B cell (primary cell): ENCODE measurements at regions not wholly inside any gene's neighbourhood (a gene's known extent, or its start where the extent isn't known, plus 50 kb on each side); places are given as distances from the start of the nearest gene placed in this dataset.
"Not testable (repeated sequence)": the region's sequence is repeated elsewhere in the genome, so short reads cannot be mapped to it uniquely, and the experiment has no call there.

Experiments used
- EZH2 ChIP-seq: IDR thresholded peaks from 2 replicates; pipeline ENCODE4 v1.6.1; 2012; ENCODE audit warnings: borderline replicate concordance, low read depth, mild to moderate bottlenecking, moderate library complexity, low read length; ENCODE audit not compliant: insufficient read depth, poor library complexity, severe bottlenecking
- TF ChIP-seq, protein P1 (sequence below): fragments of 200-600 bp; IDR thresholded peaks from one replicate; pipeline ENCODE4 v1.8.0; 2022; ENCODE audit warnings: antibody characterized with exemption, mild to moderate bottlenecking

- TF ChIP-seq, protein P1, sequence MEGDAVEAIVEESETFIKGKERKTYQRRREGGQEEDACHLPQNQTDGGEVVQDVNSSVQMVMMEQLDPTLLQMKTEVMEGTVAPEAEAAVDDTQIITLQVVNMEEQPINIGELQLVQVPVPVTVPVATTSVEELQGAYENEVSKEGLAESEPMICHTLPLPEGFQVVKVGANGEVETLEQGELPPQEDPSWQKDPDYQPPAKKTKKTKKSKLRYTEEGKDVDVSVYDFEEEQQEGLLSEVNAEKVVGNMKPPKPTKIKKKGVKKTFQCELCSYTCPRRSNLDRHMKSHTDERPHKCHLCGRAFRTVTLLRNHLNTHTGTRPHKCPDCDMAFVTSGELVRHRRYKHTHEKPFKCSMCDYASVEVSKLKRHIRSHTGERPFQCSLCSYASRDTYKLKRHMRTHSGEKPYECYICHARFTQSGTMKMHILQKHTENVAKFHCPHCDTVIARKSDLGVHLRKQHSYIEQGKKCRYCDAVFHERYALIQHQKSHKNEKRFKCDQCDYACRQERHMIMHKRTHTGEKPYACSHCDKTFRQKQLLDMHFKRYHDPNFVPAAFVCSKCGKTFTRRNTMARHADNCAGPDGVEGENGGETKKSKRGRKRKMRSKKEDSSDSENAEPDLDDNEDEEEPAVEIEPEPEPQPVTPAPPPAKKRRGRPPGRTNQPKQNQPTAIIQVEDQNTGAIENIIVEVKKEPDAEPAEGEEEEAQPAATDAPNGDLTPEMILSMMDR = not testable (repeated sequence)
- TF ChIP-seq EZH2 = not testable (repeated sequence)
These were observed 125.6 kb upstream of the SALL4 start for GRCh38 chr20:51927970-51928369.
